ENCODE measurements at regions not wholly inside any gene's neighbourhood (a gene's known extent, or its start where the extent isn't known, plus 50 kb on each side); places are given as distances from the start of the nearest gene placed in this dataset.
"Not testable (repeated sequence)": the region's sequence is repeated elsewhere in the genome, so short reads cannot be mapped to it uniquely, and the experiment has no call there.

GRCh38 chr2:138090330-138090729 is 126.1 kb downstream of the HNMT start:
- FAIRE-seq (no peak), DNase-seq (ENCODE audit: low read depth) (peak; percentile 70)
- TF ChIP-seq CTCF (IDR thresholded peaks at IDR 0.05; ENCODE audit: insufficient read depth, low read length, severe bottlenecking), result peak; percentile 78

GRCh38 chr2:138093455-138093854 is 129.2 kb downstream of the HNMT start:
- FAIRE-seq, result no peak
- H3K27me3 ChIP-seq (ENCODE audit: control insufficient read depth, insufficient read depth, low read length), result no peaks in the 10 kb centered on the region
- H3K4me3 ChIP-seq (ENCODE audit: low read depth, low read length), result no peak overlapping the region
- TF ChIP-seq CTCF (IDR thresholded peaks at IDR 0.05; ENCODE audit: insufficient read depth, low read length, severe bottlenecking), result no peak
- DNase-seq (ENCODE audit: low read depth), result no peak
- no peaks in the 10 kb centered on the region for H3K36me3 ChIP-seq (ENCODE audit: control insufficient read depth, insufficient read depth, low read length)

More at GRCh38 chr2:138090330-138090729, 126.1 kb downstream of the HNMT start:
- Histone ChIP-seq H3K4me3 (ENCODE audit: low read depth, low read length) (no peak overlapping the region), H3K36me3 (ENCODE audit: control insufficient read depth, insufficient read depth, low read length) (no peaks in the 10 kb centered on the region), H3K27me3 (ENCODE audit: control insufficient read depth, insufficient read depth, low read length) (no peaks in the 10 kb centered on the region)

- H3K36me3 ChIP-seq (ENCODE audit: control insufficient read depth, insufficient read depth, low read length), result no peaks in the 10 kb centered on the region
- FAIRE-seq (no peak), DNase-seq (ENCODE audit: low read depth) (no peak)
- no peak overlapping the region for H3K4me3 ChIP-seq (ENCODE audit: low read depth, low read length)
- no peak for TF ChIP-seq CTCF (IDR thresholded peaks at IDR 0.05; ENCODE audit: insufficient read depth, low read length, severe bottlenecking)
- no peaks in the 10 kb centered on the region for H3K27me3 ChIP-seq (ENCODE audit: control insufficient read depth, insufficient read depth, low read length)
These were observed 129.8 kb downstream of the HNMT start for GRCh38 chr2:138094031-138094430.

GRCh38 chr2:138095336-138095735 is 131.1 kb downstream of the HNMT start:
- no peak for TF ChIP-seq CTCF (IDR thresholded peaks at IDR 0.05; ENCODE audit: insufficient read depth, low read length, severe bottlenecking)
- FAIRE-seq (no peak), DNase-seq (ENCODE audit: low read depth) (no peak)
- H3K4me3 ChIP-seq (ENCODE audit: low read depth, low read length), result no peak overlapping the region
- no peaks in the 10 kb centered on the region for H3K36me3 ChIP-seq (ENCODE audit: control insufficient read depth, insufficient read depth, low read length)
- H3K27me3 ChIP-seq (ENCODE audit: control insufficient read depth, insufficient read depth, low read length), result no peaks in the 10 kb centered on the region

- not testable (repeated sequence) for H3K27me3 ChIP-seq (ENCODE audit: control insufficient read depth, insufficient read depth, low read length); H3K4me3 ChIP-seq (ENCODE audit: low read depth, low read length); H3K36me3 ChIP-seq (ENCODE audit: control insufficient read depth, insufficient read depth, low read length); FAIRE-seq; DNase-seq (ENCODE audit: low read depth)
These were observed 135.0 kb downstream of the HNMT start for GRCh38 chr2:138099288-138099687.

- no peak for DNase-seq (ENCODE audit: low read depth)
- Histone ChIP-seq H3K36me3 (ENCODE audit: control insufficient read depth, insufficient read depth, low read length) (no peaks in the 10 kb centered on the region), H3K4me3 (ENCODE audit: low read depth, low read length) (no peak overlapping the region), H3K27me3 (ENCODE audit: control insufficient read depth, insufficient read depth, low read length) (no peaks in the 10 kb centered on the region)
- TF ChIP-seq CTCF (IDR thresholded peaks at IDR 0.05; ENCODE audit: insufficient read depth, low read length, severe bottlenecking), result no peak
- no peak for FAIRE-seq
These were observed 137.4 kb downstream of the HNMT start for GRCh38 chr2:138101718-138102117.

All from bronchial epithelial cell (primary cell).